ENCODE measurements at regions not wholly inside any gene's neighbourhood (a gene's known extent, or its start where the extent isn't known, plus 50 kb on each side); places are given as distances from the start of the nearest gene placed in this dataset.

GRCh38 chr17:33798308-33798707 is 456.8 kb upstream of the CCL2 start:
- Histone ChIP-seq H3K27ac (ENCODE audit: low read depth, low read length, poor library complexity, severe bottlenecking) (no peak overlapping the region), H3K27me3 (replicated peaks; ENCODE audit: insufficient read depth, low read depth, low read length, poor library complexity) (peaks cover 12% of the 10 kb centered on the region), H3K9me3 (ENCODE audit: low read depth, low read length, poor library complexity, severe bottlenecking) (no peaks in the 10 kb centered on the region), H3K4me3 (ENCODE audit: low read depth, low read length, poor library complexity, severe bottlenecking) (no peak overlapping the region), H3K4me1 (ENCODE audit: insufficient read depth, low read length, poor library complexity, severe bottlenecking) (no peaks in the 10 kb centered on the region), H3K36me3 (ENCODE audit: insufficient read depth, low read length, poor library complexity, severe bottlenecking) (no peaks in the 10 kb centered on the region)
- BruUV-seq (replicated peaks): no TSS peak
- intact Hi-C loops (cut with micrococcal nuclease; ENCODE audit: unreplicated experiment): no loop called here
- ChIA-PET POLR2A (ENCODE audit: low non-redundant PET) (no interaction called here), CTCF (no interaction called here)
- TF ChIP-seq EZH2 (IDR thresholded peaks at IDR 0.05; ENCODE audit: borderline replicate concordance, low read depth, low read length, poor library complexity, severe bottlenecking): no peak
- TF ChIP-seq, protein P1, sequence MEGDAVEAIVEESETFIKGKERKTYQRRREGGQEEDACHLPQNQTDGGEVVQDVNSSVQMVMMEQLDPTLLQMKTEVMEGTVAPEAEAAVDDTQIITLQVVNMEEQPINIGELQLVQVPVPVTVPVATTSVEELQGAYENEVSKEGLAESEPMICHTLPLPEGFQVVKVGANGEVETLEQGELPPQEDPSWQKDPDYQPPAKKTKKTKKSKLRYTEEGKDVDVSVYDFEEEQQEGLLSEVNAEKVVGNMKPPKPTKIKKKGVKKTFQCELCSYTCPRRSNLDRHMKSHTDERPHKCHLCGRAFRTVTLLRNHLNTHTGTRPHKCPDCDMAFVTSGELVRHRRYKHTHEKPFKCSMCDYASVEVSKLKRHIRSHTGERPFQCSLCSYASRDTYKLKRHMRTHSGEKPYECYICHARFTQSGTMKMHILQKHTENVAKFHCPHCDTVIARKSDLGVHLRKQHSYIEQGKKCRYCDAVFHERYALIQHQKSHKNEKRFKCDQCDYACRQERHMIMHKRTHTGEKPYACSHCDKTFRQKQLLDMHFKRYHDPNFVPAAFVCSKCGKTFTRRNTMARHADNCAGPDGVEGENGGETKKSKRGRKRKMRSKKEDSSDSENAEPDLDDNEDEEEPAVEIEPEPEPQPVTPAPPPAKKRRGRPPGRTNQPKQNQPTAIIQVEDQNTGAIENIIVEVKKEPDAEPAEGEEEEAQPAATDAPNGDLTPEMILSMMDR (conservative IDR thresholded peaks at IDR 0.05; ENCODE audit: low read depth, low read length): no peak
- no peak for DNase-seq (ENCODE audit: low spot score)

- intact Hi-C loops (cut with micrococcal nuclease; ENCODE audit: unreplicated experiment): no loop called here
- CTCF ChIA-PET: no interaction called here
- Histone ChIP-seq H3K4me3 (ENCODE audit: low read depth, low read length, poor library complexity, severe bottlenecking) (no peak overlapping the region), H3K4me1 (ENCODE audit: insufficient read depth, low read length, poor library complexity, severe bottlenecking) (no peaks in the 10 kb centered on the region), H3K9me3 (ENCODE audit: low read depth, low read length, poor library complexity, severe bottlenecking) (no peaks in the 10 kb centered on the region), H3K36me3 (ENCODE audit: insufficient read depth, low read length, poor library complexity, severe bottlenecking) (no peaks in the 10 kb centered on the region), H3K27ac (ENCODE audit: low read depth, low read length, poor library complexity, severe bottlenecking) (no peak overlapping the region), H3K27me3 (replicated peaks; ENCODE audit: insufficient read depth, low read depth, low read length, poor library complexity) (peaks cover 18% of the 10 kb centered on the region)
- no peak for DNase-seq (ENCODE audit: low spot score)
- BruUV-seq (replicated peaks): no TSS peak
- TF ChIP-seq EZH2 (IDR thresholded peaks at IDR 0.05; ENCODE audit: borderline replicate concordance, low read depth, low read length, poor library complexity, severe bottlenecking): no peak
- TF ChIP-seq, protein P1 (conservative IDR thresholded peaks at IDR 0.05; ENCODE audit: low read depth, low read length): no peak
- POLR2A ChIA-PET (ENCODE audit: low non-redundant PET): no interaction called here
Measured at GRCh38 chr17:33802349-33803198, 452.5 kb upstream of the CCL2 start.

DNA sequence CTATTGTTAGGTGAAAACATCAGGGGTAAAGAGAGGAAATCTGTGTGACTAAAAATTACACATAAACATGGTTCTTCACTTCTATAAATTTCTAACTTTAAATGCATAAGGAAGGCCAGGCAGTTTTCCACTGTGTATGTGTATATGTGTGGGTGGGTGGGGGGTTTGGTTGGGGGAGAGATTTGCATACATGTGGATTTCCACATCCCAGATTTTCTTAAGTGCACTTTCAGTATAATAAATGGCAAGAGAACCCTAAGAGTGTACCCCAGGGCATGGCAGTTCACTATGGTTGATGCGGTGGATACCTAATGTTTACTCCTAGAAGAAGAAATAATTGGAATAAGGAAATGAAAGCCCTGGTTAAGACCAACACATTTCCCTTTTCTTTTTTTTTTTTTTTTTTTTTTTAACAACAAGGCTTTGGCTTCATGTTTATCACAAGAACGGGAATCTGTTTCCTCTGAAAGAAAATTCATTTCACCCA is 451.8 kb upstream of the CCL2 start:
- Histone ChIP-seq H3K4me1 (ENCODE audit: insufficient read depth, low read length, poor library complexity, severe bottlenecking) (no peaks in the 10 kb centered on the region), H3K36me3 (ENCODE audit: insufficient read depth, low read length, poor library complexity, severe bottlenecking) (no peaks in the 10 kb centered on the region), H3K4me3 (ENCODE audit: low read depth, low read length, poor library complexity, severe bottlenecking) (no peak overlapping the region), H3K27ac (ENCODE audit: low read depth, low read length, poor library complexity, severe bottlenecking) (no peak overlapping the region), H3K9me3 (ENCODE audit: low read depth, low read length, poor library complexity, severe bottlenecking) (no peaks in the 10 kb centered on the region), H3K27me3 (replicated peaks; ENCODE audit: insufficient read depth, low read depth, low read length, poor library complexity) (peaks cover 18% of the 10 kb centered on the region)
- POLR2A ChIA-PET (ENCODE audit: low non-redundant PET): no interaction called here
- TF ChIP-seq EZH2 (IDR thresholded peaks at IDR 0.05; ENCODE audit: borderline replicate concordance, low read depth, low read length, poor library complexity, severe bottlenecking): no peak
- TF ChIP-seq, protein P1 (conservative IDR thresholded peaks at IDR 0.05; ENCODE audit: low read depth, low read length): no peak
- CTCF ChIA-PET: no interaction called here
- no TSS peak for BruUV-seq (replicated peaks)
- intact Hi-C loops (cut with micrococcal nuclease; ENCODE audit: unreplicated experiment): no loop called here
- DNase-seq (ENCODE audit: low spot score): no peak
